SIG-M5 treated with dmso at 0.1 percent for 504 hours (cell line): ENCODE measurements at regions not wholly inside any gene's neighbourhood (a gene's known extent, or its start where the extent isn't known, plus 50 kb on each side); places are given as distances from the start of the nearest gene placed in this dataset.
"Not testable (repeated sequence)": the region's sequence is repeated elsewhere in the genome, so short reads cannot be mapped to it uniquely, and the experiment has no call there.

ENCODE experiments used
- DNase-seq: peaks from one replicate; lab custom pipeline; 2025; ENCODE audit not compliant: unreplicated experiment; lab: John Stamatoyannopoulos, UW

DNA sequence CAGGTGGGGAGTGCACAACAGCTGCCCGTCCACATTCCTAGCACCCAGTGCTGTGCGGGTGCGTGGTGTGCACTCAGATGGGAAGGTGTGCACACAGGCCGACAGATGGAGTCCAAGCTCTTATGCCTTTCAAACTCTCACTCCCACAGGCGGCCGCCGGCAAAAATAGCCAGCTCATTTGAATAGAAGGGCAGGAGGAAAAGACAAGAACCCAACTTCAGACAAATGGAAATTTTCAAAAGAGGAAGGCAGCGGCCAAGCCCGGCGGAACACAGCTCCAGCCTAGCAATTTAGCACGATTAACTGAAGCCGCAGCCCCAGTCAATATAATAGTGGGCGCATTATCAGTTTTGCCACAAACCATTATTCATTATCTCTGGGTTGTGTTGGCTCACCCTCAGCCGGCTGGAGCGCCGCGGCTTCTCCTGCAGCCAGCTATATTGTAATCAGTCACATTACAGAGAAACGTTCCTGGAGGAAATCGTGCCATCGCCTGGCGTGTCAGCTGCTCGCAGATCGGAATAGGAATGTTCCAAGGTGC, 103.9 kb upstream of the SEC14L1 start:
- no peak for DNase-seq

DNA sequence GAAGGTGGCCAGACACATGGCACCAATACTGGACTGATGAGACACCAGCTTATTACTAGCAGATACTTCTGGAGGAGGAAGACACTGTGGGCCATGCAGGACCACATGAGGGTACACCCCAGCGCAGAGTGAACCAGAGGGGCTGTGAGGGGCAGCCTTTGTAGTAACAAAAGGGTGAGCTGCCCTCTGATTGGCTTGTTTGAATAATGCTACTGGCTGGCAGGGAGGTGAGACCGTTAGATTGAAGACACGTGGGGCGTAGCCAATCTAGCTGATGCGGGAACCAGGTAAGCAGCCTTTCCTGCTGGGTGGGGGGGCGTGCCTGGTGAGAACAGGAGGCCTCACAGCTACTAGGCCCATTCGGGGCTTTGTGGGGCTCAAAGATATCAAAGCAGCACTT, 102.8 kb upstream of the SEC14L1 start:
- DNase-seq = no peak

DNA sequence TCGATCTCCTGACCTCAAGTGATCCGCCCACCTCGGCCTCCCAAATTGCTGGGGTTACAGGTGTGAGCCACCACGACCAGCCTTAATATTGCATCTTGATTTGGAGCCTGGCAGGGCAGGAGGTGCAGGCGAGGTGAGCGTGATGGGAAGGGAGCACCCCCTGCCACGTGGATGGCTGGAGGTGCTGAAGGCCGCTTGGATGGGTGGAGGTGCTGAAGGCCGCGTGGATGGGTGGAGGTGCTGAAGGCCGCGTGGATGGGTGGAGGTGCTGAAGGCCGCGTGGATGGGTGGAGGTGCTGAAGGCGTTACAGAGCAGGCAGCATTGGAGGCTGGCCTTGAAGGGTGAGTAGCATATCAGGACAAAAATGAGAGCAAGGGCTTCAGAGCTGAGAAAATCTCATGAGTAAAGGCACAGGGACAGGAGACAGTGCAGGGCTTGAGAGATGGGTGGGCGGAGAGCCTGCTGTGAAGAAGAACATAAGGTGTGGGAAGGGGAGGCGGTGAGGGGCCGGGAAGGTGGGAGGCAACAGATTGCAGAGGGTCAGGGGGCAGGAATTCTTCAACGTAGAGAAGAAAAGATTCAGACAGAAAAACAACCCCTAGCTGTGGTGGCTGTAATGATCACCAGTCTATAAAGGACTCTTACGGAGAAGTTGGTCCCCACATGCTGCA, 101.7 kb upstream of the SEC14L1 start:
- DNase-seq = no peak

DNA sequence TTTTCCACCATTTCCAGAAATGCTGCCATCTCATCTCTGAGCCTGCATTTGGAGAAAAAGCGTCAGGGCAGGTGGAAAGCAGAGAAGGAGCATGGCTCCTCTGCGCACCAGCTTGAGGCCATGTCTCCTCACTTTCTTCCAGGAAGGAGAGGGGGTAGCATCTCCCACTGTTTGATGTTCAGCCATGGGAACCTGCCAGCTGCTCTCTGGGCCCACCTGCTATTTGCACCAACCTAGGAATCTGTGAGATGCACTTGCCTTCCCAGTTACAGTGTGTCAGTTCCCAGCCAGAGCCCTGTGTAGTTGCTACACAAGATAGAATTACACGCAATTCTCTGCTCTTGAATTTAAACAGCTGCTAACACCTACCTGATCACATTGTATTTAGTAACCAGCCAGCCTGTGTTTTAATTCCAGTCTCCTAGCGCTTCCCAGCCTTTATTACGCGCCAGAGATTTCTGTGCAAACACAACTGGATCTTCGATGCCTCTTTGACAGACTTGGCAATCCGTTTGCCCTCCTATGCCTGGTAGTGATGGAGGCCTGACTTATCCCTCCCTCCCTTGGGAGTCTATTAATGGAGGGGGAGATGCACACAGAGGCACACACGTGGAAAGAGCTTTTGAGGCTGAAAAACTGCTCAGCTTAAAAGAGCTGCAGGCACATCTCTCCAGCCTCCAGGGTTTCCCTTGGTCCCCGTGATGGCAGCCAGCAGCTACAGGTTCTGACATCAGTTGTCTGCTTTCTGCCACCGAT, 98.1 kb upstream of the SEC14L1 start:
- no peak for DNase-seq

DNA sequence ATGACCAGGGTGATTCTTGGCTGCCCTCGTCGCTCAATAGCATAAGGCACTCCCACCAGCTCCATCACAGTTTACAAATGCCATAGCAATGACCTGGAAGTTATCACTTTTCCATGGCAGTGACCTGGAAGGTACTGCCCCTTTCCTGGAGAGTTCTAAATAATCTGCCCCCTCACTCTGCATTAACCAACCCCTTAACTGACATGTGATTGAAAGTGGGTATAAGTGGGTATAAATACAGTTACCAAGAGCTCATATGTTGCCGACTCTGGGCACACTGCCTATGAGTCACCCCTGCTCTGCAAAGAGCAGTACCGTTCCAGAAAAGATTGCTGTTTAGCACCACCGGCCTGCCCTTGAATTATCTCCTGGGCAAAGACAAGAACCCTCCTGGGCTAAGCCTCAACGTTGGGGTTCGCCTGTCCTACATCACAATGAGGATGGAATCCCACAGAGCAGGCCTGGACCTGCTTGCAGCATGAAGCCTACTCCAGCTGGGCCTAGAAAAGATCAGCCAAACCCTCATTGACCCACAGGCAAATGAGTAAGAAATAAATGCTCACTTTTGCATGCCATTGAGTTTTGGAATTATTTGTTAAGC, 95.2 kb upstream of the SEC14L1 start:
- no peak for DNase-seq

DNA sequence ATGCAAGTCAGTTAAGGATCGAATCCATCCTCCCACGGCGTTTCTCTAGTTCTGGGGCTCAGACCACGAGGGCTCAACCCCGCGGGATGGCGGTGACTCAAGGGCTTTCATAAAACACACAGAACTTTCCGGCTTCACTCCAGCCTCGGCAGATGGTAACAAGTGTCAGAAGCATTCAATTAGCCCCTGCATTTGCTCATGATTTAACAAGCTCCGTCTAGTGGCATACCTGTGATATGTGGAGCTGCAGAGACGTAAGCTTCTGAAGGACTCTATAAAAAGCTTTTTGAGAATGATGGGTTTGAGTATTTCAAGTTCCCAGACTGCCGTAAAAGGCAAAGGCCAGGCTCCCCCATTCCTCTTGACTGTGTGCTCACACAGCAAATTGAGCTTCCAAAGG, 91.3 kb upstream of the SEC14L1 start:
- DNase-seq = no peak

DNA sequence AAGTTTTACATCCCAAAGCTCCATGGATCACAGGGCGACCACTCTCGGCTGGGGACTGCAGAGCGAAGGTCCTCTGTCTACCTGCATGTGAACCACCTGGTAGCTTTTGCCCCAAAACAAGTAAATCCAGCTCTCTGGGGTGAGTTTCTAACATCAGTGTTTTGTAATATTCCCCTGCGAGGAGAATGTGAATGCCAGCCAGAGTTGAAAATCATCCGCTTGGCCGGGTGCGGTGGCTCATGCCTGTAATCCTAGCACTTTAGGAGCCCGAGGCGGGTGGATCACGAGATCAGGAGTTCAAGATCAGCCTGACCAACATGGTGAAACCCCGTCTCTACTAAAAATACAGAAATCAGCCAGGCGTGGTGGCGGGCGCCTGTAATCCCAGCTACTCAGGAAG, 89.9 kb upstream of the SEC14L1 start:
- DNase-seq = not testable (repeated sequence)

DNA sequence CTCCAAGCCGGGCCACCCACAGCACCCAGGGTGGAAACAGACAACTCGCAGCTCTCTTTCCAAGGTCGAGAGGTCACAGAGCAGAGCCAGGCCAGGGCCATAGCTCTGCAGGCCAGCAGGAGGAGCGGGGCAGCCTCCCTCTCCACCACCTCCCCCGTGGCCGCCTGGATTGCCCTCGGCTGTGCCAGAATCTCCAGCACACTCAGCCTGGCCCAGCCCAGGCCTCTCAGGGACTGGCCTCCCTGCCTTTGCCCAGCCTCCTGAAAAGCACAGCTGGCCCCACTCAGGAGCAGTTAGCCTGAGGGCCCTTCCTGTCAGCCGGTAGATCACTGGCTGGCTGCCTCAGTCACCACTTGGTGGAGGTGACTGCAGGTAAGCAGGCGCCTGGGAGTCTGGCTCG, 85.8 kb upstream of the SEC14L1 start:
- no peak for DNase-seq

DNA sequence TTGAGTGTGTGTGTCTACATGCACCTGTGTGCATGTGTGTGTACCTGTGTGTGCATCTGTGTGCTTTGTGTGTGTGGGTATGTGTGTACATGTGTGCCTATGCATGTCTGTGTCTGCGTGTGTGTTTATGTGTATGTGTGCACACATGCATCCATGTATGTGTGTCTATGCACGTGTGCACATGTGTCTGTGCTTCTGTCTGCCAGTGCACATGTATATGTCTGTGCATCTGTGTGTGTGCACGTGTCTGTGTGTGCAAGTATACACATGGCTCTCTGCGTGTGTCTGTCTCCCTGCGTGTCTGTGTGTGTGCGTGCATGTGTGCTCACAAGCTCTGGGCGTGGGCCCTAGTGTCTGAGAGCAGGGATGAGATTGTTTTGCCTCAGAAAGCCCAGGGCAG, 85.3 kb upstream of the SEC14L1 start:
- no peak for DNase-seq

DNA sequence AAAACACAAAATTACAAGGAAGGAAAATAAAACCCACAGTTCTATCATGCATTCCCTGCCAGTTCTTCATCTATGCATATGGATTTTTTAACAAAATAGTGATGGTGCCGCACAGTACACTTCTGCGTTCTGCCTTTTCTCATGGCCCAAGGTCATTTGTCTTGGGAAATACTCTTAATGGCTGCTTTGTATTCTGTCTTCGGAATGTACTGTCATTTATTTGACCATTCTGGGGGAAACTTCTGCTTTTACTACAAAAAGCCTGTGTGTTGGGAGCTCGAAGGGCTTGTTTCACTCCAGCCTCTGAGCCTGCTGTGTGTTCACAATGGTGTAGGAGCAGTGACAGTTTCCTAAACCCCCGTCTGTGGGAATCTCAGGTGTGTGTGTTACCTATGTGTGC, 82.8 kb upstream of the SEC14L1 start:
- DNase-seq = no peak

DNA sequence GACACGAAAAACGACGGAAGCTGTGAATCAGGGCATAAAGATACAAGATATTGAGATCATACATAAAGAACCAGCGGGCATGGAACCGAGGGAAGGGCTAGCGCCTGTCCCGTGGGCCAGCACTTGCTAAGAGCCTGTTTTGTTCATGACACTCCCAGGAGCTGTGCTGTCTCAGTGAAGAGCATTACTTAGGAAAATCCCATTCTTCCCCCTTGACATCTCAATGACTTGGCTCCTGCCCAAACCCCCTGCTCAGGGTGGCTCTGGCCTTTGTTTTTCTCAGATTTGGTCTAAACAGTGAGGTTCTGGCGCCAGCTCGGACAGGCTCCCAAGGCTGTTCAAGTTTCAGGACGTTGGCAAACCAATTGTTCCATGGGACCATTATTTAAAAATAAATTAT, 79.1 kb upstream of the SEC14L1 start:
- DNase-seq = no peak

DNA sequence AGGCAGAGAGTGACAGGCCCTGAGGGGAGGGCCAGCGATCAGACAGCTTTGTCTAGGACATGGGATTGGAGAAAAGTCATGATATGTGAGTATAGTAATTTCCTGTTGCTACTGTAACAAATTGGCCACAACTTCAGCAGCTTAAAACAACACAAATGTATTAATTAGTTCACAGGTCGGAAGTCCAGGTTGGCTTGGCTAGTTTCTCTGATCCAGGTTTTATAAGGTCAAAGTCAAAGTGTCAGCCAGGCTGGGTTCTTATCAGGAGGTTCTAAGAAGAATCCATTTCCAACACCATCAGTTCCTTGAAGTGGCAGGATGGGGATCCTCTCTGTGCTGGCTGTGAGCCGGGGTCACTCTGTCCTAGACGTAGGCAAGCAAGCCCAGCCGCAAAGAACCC, 76.2 kb upstream of the SEC14L1 start:
- DNase-seq = no peak

DNA sequence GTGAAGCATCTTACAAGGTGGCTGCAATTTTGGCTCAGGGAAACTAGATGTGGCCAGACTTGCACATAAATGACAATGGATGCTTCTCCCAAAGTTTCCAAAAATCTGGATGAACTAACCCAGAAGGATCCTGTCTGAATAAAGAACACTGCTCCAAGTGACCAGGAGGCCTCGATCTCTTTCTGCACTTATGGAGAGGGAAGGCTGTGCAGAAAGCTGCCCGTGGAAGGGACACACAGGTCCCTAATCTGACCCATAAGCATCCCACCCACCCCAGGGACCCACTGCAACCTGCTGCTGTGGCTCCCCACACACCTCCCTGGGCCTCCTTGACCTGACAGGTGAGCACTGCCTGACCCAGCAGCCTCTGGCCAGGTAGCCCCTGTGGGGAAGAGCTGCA, 74.6 kb upstream of the SEC14L1 start:
- no peak for DNase-seq

DNA sequence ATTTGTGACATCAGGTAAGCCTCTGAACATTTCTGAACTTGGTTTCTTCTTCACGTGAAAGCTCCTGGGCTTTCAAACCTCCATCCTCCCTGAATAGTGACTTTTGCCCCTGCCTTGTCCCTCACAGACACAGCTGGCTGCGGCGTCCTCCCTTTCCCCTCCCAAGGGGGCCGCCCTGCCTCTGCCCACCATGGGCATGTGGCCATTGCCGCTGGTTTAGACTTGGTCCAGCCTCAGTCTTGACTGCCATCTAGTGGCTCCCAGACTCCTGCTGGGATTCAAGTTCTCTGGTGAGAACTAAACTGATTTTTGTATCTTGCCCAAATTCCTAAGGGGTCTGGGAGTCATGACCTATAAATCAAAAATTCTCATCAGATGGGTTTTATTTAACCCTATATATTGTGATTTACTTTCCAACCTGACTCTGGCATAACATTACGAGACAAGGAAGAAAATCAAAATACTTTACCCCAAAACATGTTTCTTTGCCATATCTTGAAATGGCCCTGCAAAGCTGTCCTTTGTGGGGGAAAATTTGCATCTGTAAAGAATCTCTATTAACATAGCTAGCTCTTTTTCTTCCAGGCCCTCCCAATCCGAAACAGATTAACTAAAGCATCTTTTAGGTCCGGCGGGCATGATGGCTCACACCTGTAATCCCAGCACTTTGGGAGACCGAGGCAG, 73.9 kb upstream of the SEC14L1 start:
- peak; percentile 33 for DNase-seq

DNA sequence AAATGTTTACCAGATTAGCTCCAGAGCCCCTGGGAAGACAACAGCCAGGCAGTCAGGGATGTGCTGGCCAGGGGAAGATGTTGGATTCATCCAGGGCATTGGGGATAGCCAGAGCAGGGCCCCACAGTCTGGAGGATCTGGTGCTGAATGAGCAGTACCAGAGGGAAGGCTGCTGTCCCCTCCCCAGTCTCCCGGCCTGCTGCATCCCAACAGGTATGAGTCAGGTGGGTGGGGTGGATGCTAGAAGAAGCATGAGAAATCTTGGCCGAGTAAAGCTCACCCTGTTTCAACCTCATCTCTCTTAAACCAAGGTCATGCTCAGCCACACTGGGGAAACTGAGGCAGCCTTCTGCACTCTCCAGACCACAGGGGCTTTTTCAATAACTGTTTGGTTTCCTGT, 71.9 kb upstream of the SEC14L1 start:
- no peak for DNase-seq

DNA sequence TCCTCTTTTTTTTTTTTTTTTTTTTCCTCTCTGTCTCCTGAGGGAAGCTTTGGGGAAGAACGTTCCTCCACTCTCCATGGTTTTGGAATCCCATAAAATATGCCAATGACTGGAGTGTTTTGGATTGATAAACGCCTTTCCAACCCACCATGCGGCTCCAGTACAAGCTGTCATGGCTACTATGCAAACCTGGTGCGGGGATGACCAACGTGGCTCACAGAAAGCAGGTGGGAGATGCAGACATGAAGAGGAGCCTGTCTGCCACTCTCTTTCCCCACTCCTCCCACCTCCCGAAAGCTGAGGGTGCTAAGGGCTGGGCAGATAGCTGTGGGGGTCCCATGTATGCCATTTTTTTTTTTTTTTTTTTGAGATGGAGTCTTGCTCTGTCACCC, 69.9 kb upstream of the SEC14L1 start:
- DNase-seq = no peak

DNA sequence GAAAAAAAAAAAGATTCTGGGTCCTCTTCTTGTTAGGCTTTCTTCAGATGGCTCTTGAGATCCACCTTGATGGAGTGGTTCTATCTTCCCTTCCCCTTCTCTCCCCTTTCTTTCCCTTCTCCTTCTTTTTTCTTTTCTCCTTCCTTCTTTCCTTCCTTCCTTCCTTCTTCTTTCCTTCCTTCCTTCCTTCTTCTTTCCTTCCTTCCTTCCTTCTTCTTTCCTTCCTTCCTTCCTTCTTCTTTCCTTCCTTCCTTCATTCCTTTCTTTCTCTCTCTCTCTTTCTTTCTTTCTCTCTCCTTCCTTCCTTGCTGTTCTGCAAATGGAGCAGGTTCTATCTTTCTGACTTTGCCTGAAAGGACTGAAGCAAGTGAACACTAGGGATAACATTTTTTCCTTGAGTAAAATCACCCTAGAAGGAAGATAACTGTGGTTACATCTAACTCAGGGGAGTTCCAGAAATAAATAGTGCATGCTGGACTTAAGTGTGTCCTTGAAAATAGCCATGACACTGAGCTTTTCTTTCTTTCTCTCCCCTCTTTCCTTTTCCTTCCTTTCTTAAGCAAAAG, 68.8 kb upstream of the SEC14L1 start:
- DNase-seq = no peak

DNA sequence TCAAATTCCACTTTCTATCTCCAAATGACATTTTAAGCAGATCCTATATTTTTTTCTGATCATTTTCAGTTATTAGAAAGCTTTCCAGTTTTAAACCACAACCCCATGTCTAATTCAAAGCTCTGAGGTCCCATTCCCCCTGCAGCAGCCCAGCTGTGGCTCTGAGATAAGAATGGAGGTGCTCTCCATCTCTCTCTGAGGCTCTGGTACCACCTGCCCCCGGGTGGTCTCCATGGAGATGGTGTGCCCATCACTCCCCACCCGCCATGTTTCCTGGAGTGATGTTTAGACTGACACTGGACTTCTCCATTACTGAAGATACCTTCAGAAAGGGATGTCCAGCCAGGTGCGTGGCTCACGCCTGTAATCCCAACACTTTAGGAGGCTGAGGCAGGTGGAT, 68.1 kb upstream of the SEC14L1 start:
- DNase-seq = no peak

DNA sequence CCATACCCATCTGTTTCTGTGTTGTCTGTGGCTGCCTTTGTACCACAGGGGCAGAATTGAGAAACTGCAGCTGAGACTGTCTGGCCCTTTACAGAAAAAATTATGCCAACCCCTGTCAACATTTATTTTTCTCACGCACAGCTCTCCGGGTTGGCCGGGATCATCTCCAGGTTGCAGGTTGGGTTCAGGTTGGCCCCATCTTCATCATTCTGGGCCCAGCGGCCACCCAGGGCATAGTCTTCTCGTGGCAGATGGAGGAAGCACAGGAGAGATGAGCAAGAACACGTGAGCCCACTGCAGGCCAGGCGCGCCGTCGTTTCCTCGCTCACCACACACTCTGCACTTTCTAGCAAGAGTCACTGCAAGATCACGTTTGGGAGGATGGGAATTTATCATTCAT, 66.1 kb upstream of the SEC14L1 start:
- no peak for DNase-seq

DNA sequence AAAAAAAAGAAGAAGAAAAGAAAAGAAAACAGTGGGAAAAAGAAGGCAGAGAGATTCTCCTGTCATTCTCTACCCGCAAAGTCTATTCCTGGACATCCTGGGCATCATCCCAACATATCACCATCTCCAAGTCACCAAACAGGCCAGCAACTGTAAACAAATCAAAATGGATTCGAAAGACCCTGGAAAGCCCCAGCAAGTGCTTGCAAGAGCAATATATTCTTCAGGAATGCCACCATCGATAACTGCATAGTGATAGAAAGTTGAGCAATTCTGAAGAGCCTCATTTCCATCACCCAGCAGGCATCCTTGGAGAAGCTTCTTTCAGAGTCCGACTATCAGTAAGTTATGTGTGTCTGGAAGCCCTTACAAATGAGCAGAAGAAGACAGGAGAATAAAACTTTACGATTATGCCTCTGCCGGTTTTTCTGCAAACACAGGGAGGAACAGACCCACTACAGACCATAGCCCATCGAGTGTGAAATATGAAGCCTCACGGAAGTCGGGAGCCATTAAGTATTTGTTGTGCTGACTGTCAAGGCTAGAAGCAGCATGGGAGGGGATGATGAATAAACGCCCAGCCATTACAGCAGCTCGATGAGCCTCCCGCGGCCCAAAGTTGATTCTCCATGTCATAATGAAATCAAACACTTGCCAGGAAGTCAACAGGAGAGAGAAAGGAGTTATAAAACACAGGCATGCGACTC, 64.5 kb upstream of the SEC14L1 start:
- DNase-seq = no peak

DNA sequence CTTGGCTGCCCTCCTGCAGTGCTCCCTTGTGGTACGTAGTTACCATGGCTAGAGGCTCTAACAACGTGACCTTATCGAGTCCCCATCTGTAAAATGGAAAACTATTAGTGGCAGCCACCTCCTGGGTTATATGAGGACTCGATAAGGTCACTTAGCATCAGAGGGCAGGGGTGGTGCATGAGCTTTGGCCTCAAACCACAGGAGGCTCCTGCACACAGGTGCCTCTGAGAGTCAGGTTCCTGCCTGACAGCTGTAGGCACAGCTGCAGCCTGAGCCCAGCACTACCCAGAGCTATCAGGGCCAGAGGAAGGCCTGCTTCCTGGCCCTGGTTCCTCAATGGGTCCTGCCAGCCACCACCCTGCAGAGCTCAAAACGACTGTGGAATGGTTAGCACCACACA, 57.2 kb upstream of the SEC14L1 start:
- DNase-seq = no peak
